Activated B cell treated with CpG ODN at 0.5 μM for 24 hours (primary cell): ENCODE measurements at regions not wholly inside any gene's neighbourhood (a gene's known extent, or its start where the extent isn't known, plus 50 kb on each side); places are given as distances from the start of the nearest gene placed in this dataset.

Source experiments
- ATAC-seq: fragments of 200-7000 bp; cut with Tn5 transposase; one replicate; pipeline ENCODE4 v1.10.0; 2021; ENCODE audit warnings: low read depth, mild to moderate bottlenecking, moderate library complexity
- CTCF ChIA-PET: fragments of 350-600 bp; sonication (Branson Sonifier 250); formaldehyde crosslinking; loops from one replicate; lab custom pipeline; 2021; ENCODE audit warnings: antibody characterized with exemption; lab: Charles Lee
- POLR2A ChIA-PET: fragments of 350-600 bp; sonication (Branson Sonifier 250); formaldehyde crosslinking; loops from one replicate; lab custom pipeline; 2021; ENCODE audit warnings: antibody characterized with exemption; lab: Charles Lee
- DNase-seq: peaks from one replicate; pipeline ENCODE4 v3.0.0; 2022
- H3K27ac Mint-ChIP-seq: one replicate; pipeline ENCODE4 v1.8.0; 2020; ENCODE audit warnings: mixed read lengths
- H3K27me3 Mint-ChIP-seq: one replicate; pipeline ENCODE4 v1.8.0; 2021; ENCODE audit warnings: mixed read lengths
- H3K36me3 Mint-ChIP-seq: one replicate; pipeline ENCODE4 v1.8.0; 2021; ENCODE audit warnings: low read depth, mixed read lengths
- H3K4me1 Mint-ChIP-seq: one replicate; pipeline ENCODE4 v1.8.0; 2021; ENCODE audit warnings: mixed read lengths
- H3K4me3 Mint-ChIP-seq: one replicate; pipeline ENCODE4 v1.8.0; 2020; ENCODE audit warnings: mild to moderate bottlenecking, mixed read lengths
- H3K9me3 Mint-ChIP-seq: one replicate; pipeline ENCODE4 v1.8.0; 2020; ENCODE audit warnings: mixed read lengths
- CTCF ChIP-seq: fragments of 200-600 bp; IDR thresholded peaks from one replicate; pipeline ENCODE4 v1.8.0; 2022; ENCODE audit warnings: antibody characterized with exemption, mild to moderate bottlenecking
- intact Hi-C: fragments of 100-400 bp; cut with micrococcal nuclease; formaldehyde crosslinking; loops from one replicate; pipeline ENCODE4 v1.15.1; 2024

GRCh38 chr7:10740805-10741204, 232.9 kb upstream of the PHF14 start:
- Mint-ChIP-seq H3K9me3 (no peaks in the 10 kb centered on the region), H3K27ac (no peak overlapping the region), H3K36me3 (no peaks in the 10 kb centered on the region), H3K4me3 (no peak overlapping the region), H3K4me1 (no peaks in the 10 kb centered on the region), H3K27me3 (no peaks in the 10 kb centered on the region)
- POLR2A ChIA-PET: no interaction called here
- intact Hi-C loops: no loop called here
- DNase-seq (no peak), ATAC-seq (no peak)
- CTCF ChIA-PET: no interaction called here
- no peak for TF ChIP-seq CTCF

- intact Hi-C loops: no loop called here
- no peak overlapping the region for H3K4me3 Mint-ChIP-seq
- H3K4me1 Mint-ChIP-seq: no peaks in the 10 kb centered on the region
- peaks cover 22% of the 10 kb centered on the region for H3K9me3 Mint-ChIP-seq
- ChIA-PET POLR2A (no interaction called here), CTCF (no interaction called here)
- no peaks in the 10 kb centered on the region for H3K36me3 Mint-ChIP-seq
- no peaks in the 10 kb centered on the region for H3K27me3 Mint-ChIP-seq
- no peak overlapping the region for H3K27ac Mint-ChIP-seq
- ATAC-seq (no peak), DNase-seq (no peak)
- no peak for TF ChIP-seq CTCF
These were observed 216.7 kb upstream of the PHF14 start for GRCh38 chr7:10756981-10757380.

- CTCF ChIA-PET: interaction anchor here (0.7 kb wide), 1 partner anchor 1262 kb away, joined by 3 read pairs; no protein-coding TSS in a partner anchor
These were observed 214.6 kb upstream of the PHF14 start for GRCh38 chr7:10759120-10759519.

GRCh38 chr7:10767771-10768170, 205.9 kb upstream of the PHF14 start:
- CTCF ChIA-PET: no interaction called here
- no peaks in the 10 kb centered on the region for H3K9me3 Mint-ChIP-seq
- no peak for DNase-seq
- ATAC-seq: no peak
- H3K36me3 Mint-ChIP-seq: no peaks in the 10 kb centered on the region
- H3K4me3 Mint-ChIP-seq: no peak overlapping the region
- no peak overlapping the region for H3K27ac Mint-ChIP-seq
- intact Hi-C loops: no loop called here
- POLR2A ChIA-PET: no interaction called here
- TF ChIP-seq CTCF: no peak
- H3K27me3 Mint-ChIP-seq: no peaks in the 10 kb centered on the region
- no peaks in the 10 kb centered on the region for H3K4me1 Mint-ChIP-seq

More at GRCh38 chr7:10759120-10759519, 214.6 kb upstream of the PHF14 start:
- TF ChIP-seq CTCF: no peak
- H3K4me3 Mint-ChIP-seq: no peak overlapping the region
- ATAC-seq: no peak
- DNase-seq: no peak
- no peaks in the 10 kb centered on the region for H3K4me1 Mint-ChIP-seq
- no peaks in the 10 kb centered on the region for H3K36me3 Mint-ChIP-seq
- peaks cover 20% of the 10 kb centered on the region for H3K9me3 Mint-ChIP-seq
- POLR2A ChIA-PET: no interaction called here
- intact Hi-C loops: no loop called here
- no peak overlapping the region for H3K27ac Mint-ChIP-seq
- no peaks in the 10 kb centered on the region for H3K27me3 Mint-ChIP-seq

- H3K4me3 Mint-ChIP-seq: no peak overlapping the region
- CTCF ChIA-PET: no interaction called here
- intact Hi-C loops: no loop called here
- H3K9me3 Mint-ChIP-seq: no peaks in the 10 kb centered on the region
- no peaks in the 10 kb centered on the region for H3K27me3 Mint-ChIP-seq
- ATAC-seq: no peak
- H3K36me3 Mint-ChIP-seq: no peaks in the 10 kb centered on the region
- H3K4me1 Mint-ChIP-seq: no peaks in the 10 kb centered on the region
- no peak for TF ChIP-seq CTCF
- H3K27ac Mint-ChIP-seq: no peak overlapping the region
- POLR2A ChIA-PET: no interaction called here
- no peak for DNase-seq
These were observed 203.5 kb upstream of the PHF14 start for GRCh38 chr7:10770176-10770575.
